ENCODE measurements at regions not wholly inside any gene's neighbourhood (a gene's known extent, or its start where the extent isn't known, plus 50 kb on each side); places are given as distances from the start of the nearest gene placed in this dataset.

GRCh38 chr4:28702571-28702970 lies 1841.9 kb downstream of the STIM2 start:
- TF ChIP-seq GATA2 (IDR thresholded peaks at IDR 0.05; ENCODE audit: low read depth, low read length), result no peak
- no peak for TF ChIP-seq GATA3 (IDR thresholded peaks at IDR 0.05; ENCODE audit: low read depth, low read length)

All from SH-SY5Y (cell line).